GM10266 (cell line): ENCODE measurements at regions not wholly inside any gene's neighbourhood (a gene's known extent, or its start where the extent isn't known, plus 50 kb on each side); places are given as distances from the start of the nearest gene placed in this dataset.
"Not testable (repeated sequence)": the region's sequence is repeated elsewhere in the genome, so short reads cannot be mapped to it uniquely, and the experiment has no call there.

Source experiments
- DNase-seq: peaks from one replicate; pipeline ENCODE4 v3.0.0; 2012; ENCODE audit errors: extremely low spot score
- CTCF ChIP-seq: IDR thresholded peaks from 2 replicates; pipeline ENCODE4 v1.5.1; 2012; ENCODE audit warnings: mild to moderate bottlenecking, low read depth; ENCODE audit not compliant: control insufficient read depth, insufficient read depth; ENCODE audit errors: missing control alignments

- no peak for DNase-seq
- TF ChIP-seq CTCF, result no peak
Observed at GRCh38 chr3:181329024-181329423, 339.5 kb upstream of the DNAJC19 start.

- no peak for DNase-seq
- TF ChIP-seq CTCF, result no peak
Observed at GRCh38 chr3:181328346-181328745, 338.8 kb upstream of the DNAJC19 start.

- TF ChIP-seq CTCF, result no peak
- no peak for DNase-seq
Observed at GRCh38 chr3:181327349-181327748, 337.8 kb upstream of the DNAJC19 start.

DNA sequence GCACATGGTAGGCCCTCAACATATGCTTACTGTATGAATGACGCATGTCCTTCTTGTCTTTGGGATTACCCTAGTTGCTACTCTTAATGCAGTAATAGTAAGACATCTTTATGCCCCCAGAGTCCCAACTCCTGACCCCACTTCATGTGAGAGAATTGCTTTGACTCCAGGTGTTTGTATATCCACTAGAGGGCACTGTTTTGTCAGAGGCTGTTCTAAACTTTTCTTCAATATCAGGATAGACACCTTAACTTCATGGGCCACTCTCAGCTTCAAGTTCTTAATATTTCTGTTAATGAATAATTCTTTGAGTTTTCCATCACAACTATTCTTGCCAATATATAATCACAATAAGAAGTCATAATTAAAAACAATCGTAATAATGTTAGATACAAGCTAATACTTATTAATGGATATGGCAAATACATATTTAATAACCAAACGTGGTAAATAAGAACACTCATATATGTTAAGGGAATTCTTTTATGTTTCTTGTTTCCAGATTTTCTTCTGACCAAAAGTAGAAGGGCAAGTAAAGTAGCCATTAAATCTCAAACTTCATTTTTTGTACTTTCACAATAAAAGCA is 337.2 kb upstream of the DNAJC19 start:
- peak; percentile 53 for DNase-seq

DNA sequence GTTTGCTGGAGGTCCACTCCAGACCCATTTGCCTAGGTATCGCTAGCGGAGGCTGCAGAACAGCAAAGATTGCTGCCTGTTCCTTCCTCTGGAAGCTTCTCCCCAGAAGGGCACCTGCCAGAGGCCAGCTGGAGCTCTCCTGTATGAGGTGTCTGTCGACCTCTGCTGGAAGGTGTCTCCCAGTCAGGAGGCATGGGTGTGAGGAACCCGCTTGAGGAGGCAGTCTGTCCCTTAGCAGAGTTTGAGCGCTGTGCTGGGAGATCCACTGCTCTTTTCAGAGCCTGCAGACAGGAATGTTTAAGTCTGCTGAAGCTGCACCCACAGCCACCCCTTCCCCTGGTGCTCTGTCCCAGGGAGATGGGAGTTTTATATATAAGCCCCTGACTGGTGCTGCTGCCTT is 335.0 kb upstream of the DNAJC19 start:
- not testable (repeated sequence) for DNase-seq

More for the DNA sequence above, 337.2 kb upstream of the DNAJC19 start:
- TF ChIP-seq CTCF, result peak; percentile 73

GRCh38 chr3:181318321-181318720 is 328.8 kb upstream of the DNAJC19 start:
- no peak for DNase-seq
- TF ChIP-seq CTCF, result no peak

DNA sequence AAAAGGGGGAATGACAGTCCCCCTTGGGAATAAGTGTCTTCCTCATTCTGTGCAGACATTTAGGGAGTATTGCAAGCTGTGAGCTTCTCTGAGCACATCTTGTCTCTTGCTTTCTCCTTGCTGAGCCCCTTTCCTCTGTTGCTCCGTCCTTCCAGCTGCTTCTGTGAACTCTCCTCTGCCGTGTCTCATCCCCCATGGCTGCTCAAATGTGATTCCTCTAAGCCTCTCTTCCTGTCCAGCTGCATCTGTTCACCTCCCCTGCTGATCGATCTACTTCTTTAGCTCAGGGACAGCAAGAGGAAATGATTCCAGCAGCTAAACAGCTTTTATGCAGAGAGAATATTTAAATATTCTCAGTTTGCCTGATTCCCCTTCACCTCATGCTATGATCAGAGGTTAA is 328.0 kb upstream of the DNAJC19 start:
- TF ChIP-seq CTCF, result no peak
- no peak for DNase-seq

GRCh38 chr3:181316482-181316881 is 326.9 kb upstream of the DNAJC19 start:
- no peak for DNase-seq
- no peak for TF ChIP-seq CTCF
